ENCODE measurements at regions not wholly inside any gene's neighbourhood (a gene's known extent, or its start where the extent isn't known, plus 50 kb on each side); places are given as distances from the start of the nearest gene placed in this dataset.

- TF ChIP-seq, protein P1, sequence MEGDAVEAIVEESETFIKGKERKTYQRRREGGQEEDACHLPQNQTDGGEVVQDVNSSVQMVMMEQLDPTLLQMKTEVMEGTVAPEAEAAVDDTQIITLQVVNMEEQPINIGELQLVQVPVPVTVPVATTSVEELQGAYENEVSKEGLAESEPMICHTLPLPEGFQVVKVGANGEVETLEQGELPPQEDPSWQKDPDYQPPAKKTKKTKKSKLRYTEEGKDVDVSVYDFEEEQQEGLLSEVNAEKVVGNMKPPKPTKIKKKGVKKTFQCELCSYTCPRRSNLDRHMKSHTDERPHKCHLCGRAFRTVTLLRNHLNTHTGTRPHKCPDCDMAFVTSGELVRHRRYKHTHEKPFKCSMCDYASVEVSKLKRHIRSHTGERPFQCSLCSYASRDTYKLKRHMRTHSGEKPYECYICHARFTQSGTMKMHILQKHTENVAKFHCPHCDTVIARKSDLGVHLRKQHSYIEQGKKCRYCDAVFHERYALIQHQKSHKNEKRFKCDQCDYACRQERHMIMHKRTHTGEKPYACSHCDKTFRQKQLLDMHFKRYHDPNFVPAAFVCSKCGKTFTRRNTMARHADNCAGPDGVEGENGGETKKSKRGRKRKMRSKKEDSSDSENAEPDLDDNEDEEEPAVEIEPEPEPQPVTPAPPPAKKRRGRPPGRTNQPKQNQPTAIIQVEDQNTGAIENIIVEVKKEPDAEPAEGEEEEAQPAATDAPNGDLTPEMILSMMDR (IDR thresholded peaks at IDR 0.05): no peak
- no peak for TF ChIP-seq POLR2A (IDR thresholded peaks at IDR 0.05)
Measured at GRCh38 chr14:96150214-96150613, 54.4 kb upstream of the BDKRB2 start.

Measured in right lobe of liver (tissue), 4 donors.